Kidney glomerular epithelial cell (primary cell): ENCODE measurements at regions not wholly inside any gene's neighbourhood (a gene's known extent, or its start where the extent isn't known, plus 50 kb on each side); places are given as distances from the start of the nearest gene placed in this dataset.
"Not testable (repeated sequence)": the region's sequence is repeated elsewhere in the genome, so short reads cannot be mapped to it uniquely, and the experiment has no call there.

Experiments used
- DNase-seq: peaks from one replicate; lab custom pipeline; 2025; lab: John Stamatoyannopoulos, UW

DNA sequence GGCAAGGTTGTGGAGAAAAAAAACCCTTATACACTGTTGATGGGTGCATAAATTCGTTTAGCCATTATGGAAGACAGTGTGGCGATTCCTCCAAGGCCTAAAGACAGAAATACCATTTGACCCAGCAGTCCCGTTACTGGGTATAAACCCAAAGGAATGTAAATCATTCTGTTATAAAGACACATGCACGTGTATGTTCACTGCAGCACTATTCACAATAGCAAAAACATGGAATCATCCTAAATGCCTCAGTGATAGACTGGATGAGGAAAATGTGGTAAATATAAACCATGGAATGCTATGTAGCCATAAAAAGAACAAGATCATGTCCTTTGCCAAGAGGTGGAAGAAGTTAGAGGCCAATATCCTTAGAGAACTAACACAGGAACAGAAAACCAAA, 119.9 kb upstream of the PRR16 start:
- DNase-seq = no peak

DNA sequence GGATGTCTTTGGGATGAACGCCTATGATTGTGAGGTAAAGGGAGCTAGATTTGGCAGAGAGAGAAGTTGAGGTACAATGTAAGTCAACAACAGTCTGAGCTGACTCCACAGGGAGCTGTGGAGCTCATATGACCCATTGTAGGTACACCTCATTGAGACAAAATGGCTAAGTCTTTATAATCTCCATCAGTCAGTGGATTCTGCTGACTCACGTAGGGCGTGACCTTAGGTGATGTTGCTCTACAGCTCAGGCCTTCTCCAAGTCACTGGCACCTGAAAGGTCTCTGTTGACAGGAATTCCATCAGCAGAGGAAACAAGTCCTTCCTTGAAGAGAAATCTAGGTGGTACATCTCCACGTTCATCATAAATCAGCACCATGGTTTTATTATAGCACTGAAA, 118.2 kb upstream of the PRR16 start:
- DNase-seq = no peak

DNA sequence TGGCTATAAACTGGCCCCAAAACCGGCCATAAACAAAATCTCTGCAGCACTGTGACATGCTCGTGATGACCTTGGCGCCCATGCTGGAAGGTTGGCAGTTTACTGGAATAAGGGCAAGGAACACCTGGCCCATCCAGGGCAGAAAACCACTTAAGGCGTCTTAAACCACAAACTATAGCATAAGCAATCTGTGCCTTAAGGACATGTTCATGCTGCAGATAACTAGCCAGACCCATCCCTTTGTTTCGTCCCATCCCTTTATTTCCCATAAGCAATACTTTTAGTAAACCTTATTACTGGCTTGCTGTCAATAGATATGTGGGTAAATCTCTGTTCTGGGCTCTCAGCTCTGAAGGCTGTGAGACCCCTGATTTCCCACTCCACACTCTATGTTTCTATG, 113.0 kb upstream of the PRR16 start:
- not testable (repeated sequence) for DNase-seq

DNA sequence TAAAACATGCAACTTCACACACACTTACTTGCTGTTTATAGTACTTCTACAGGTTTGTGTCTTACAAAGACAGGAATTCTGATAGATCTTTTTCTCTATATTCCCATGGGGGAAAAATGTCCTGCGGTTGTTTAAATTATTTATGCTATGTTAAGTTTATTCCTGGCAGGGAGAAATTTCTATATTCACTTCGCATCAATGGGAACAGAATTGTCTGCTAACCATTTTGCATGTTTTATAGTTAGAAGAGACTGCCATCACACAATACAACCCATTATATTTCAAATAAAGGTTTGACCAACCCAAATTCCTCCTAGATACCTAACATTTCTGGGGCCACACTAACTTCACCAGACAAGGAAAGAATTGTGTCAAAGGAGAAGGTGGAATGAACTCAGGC, 110.0 kb upstream of the PRR16 start:
- no peak for DNase-seq

DNA sequence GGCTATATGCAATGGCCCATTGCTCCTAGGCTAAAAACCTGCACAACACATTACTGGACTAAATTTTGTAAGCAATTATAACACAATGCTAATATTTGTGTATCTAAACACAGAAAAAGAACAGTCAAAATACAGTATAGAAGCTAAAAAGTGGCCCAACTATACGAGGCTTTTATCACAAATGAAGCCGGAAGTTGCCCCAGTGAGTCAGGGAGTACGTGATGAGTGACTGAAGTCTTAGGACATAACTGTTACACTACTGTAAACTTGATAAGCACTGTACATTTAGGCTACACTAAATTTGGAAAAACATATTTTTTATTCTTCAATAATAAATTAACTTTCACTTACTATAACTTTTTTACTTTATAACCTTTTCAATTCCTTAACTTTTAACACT, 105.2 kb upstream of the PRR16 start:
- no peak for DNase-seq

DNA sequence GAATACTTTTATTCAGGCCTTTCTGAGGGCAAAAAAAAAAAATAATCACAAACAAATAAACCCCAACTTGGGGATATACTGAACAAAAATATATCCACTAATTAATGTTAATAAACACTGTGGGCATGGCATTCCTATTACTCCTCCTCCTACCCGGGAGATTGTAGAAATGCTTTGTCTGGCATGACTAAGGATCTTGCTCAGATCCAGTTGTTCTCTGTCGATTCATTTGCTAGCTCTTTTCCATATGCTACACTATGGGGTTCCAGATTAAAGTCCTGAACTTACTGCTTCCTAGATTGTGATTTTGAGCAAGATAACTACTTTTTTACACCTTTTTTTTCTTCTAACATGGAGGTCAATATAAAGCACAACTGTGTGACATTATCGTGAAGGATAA, 102.2 kb upstream of the PRR16 start:
- DNase-seq = no peak

DNA sequence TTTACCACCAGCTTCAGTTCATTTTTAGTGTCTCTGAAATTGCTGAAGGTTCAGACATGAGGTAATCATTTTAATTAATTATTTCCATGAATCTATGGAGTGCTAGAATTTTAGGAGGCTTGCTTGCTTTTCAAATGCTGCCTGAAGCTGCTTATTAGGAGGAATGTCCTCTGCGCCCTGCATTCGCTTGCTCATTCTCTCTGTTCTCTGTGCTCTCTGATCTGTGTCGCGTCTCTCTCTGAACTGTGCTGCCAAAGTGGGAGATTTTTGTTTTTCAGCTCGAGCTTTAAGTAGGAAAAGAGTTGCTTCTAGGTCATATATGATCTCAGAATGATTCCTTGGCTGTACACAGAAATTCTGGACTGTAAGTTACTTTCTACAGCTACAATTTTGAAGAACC, 101.7 kb upstream of the PRR16 start:
- no peak for DNase-seq

DNA sequence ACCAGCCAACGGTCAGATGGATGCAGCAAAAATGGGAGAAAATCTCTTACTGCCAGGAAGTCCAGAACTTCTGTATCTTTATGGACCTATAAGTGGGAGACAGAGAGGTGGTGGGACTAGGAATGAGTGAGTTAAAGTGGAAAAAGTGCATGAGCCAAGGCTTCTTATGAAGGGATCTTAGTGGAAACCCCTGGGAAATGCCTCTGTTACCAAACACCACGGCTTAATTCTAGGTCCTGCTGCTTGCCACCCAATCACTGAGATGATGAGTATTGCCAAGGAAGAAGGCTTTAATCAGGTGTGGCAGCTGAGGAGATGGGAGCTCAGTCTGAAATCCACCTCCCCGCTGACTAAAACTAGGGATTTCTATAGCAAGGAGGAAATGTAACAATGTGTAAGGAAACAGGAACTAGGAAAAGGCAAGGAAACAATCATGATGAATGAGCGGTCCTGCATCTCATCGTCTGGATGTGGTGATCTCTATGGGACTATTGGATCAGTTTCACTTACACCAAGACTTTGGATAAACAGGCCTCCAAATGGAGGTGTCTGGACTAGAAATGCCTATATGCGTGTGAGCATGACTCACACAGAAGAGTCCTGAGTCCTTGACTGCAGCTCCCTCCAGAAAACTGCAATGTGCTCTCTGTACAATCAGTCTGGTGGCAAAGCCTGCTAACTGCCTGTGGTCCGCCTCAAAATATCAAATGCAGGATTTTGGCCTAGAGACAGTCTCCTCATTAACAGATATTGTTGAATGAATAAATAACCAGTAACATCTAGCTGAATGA, 98.2 kb upstream of the PRR16 start:
- no peak for DNase-seq

DNA sequence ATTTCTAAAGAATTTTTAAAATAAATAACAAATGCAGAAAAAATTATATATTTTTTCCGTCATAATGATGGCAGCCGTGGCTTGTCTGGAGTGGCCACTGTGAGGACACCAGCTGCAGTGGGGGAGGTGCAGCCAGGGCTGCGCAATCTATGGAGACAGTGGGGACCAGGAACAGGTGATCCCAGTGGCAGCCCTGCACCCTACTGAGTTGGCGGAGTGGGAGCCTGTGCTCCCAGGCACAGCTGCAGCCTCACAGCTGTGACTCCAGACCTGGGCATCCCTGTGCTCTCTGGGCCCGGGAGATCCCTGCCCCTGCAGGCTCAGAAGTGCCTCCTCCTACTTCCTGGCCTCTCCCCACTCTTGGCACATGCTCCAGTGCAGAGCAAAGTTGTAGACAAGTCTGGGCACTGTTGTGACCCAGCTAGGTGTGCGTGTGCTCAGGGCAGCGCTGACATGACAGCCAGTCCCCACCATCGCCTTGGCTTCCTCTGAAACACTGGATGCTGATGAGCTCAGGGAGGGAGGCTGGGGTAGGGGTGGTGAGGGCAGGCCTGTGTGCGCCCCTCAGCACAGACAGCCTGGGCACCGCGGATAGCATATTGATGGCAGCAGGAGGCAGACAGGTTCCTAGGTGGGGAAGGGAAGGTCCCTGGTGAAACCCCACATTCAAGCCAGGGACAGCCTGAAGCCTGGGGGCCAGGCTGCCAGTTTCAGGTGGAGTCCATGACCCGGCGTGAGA, 96.0 kb upstream of the PRR16 start:
- DNase-seq = no peak

DNA sequence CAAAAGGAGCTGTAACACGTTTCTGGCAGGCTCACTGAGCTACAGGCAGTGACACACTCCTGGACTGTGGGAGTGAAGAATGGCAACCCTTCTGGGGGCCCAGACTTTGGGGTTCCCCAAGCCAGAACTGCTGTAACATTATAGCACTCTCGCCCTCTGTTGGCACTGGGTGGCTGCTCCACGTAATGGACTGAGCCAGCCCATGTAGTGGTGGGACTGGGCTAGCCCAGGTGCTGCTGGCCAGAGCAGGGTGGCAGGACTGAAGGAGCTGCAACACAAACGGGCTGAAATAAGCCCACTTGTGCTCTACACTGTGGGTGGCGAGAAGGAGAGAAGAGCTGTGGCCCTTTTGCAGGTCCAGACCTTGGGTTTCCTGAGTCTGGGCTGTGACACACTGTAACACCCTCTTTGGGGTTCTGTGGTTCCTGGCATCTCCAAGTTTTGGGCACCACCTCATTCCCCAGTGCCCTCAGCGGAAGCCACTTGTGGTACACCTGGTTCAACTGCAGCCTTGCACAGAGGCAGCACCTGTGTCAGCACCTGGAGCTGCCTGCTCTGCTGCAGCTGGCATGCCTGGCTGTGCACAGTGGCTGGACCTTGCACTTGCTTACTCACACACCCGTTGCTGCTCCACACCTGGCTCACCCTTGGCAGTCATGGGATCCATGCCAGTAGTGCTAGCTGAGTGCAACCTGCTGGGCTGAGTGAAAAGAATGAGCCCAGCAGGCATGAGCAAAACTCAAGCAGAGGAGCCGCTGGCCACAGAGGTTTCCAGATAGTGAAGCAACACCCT, 95.0 kb upstream of the PRR16 start:
- no peak for DNase-seq

DNA sequence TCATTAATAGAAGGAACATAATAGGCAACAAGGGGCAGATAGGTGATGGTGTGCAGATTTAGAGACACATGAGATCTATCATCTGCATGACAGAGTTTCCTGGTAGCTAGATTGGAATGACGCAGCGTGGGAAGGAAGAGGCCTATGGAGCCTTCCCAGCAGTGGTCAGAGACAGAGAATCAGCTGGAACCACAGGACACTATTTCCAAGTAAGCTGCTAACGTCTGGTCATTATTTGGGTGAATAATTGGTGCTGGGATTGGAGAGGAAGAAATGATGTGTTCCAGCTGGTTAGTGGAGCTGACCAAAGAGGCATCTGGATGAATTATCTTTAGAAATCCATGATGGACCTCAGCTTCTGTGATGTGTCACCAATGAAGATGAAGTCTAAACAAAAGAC, 91.2 kb upstream of the PRR16 start:
- DNase-seq = no peak

DNA sequence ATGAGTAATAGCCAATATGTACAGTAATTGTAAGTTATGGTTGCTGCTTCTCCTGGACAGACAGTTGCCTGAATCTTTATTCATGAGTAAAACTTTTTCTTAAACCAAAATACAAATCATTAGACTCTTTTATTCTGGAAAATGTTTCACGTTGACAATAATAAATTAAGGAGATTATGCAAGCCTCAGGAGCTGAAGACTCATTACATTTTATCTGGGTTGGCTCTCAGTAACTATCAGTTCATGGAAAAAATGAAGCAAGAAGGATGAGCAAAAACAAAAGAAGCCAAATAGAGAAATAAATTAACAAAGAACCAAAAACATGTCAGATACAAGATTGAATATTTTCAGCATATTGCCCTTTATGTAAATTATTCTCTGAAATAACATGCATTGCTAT, 88.9 kb upstream of the PRR16 start:
- no peak for DNase-seq

DNA sequence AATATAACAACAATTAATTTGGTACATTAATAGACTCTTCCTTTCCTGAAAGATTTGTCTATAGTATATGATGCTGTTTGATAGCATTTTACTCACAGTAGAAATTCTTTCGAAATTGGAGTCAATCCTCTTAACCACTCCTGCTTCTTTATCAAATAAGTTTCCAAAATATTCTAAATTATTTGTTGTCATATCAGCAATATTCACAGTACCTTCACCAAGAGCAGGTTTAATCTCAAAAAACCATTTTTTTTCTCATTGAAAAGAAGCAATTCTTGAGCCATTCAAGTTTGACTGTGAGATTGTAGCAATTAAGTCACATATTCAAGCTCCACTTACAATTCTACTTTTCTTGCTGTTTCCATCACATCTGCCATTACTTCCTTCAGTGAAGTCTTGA, 83.5 kb upstream of the PRR16 start:
- no peak for DNase-seq

DNA sequence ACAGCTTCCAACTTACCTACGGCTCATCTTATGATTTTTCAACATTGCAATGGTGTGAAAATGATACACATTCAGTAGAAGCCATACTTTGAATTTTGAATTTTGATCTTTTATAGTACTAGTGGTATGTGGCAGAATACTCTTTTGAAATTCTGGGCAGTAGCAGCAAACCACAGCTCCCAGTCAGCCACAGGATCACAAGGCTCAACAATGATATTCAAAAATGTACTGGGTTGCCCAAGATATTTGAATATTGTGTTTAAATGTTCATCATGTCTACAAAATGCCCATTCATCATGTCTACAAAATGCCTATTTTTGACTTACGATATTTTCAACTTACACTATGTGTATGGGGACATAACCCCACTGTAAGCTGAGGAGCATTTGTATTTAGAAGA, 81.3 kb upstream of the PRR16 start:
- DNase-seq = no peak

DNA sequence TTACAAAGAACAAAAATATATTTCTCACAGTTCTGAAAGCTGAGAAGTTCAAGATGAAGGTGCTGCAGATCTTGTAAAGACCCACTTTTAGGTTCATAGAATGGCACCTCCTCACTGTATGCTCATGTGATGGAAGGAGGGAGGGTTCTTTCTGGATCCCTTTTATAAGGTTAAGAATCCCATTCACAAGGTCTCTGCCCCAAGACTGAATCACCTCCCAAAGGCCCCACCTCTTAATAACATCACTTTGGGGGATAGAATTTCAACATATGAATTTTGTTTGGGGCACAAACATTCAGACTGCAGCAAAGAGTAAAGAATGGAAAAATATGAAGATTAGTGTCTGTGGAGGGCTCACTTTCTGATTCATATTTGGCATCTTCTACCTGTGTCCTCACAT, 77.1 kb upstream of the PRR16 start:
- DNase-seq = no peak

DNA sequence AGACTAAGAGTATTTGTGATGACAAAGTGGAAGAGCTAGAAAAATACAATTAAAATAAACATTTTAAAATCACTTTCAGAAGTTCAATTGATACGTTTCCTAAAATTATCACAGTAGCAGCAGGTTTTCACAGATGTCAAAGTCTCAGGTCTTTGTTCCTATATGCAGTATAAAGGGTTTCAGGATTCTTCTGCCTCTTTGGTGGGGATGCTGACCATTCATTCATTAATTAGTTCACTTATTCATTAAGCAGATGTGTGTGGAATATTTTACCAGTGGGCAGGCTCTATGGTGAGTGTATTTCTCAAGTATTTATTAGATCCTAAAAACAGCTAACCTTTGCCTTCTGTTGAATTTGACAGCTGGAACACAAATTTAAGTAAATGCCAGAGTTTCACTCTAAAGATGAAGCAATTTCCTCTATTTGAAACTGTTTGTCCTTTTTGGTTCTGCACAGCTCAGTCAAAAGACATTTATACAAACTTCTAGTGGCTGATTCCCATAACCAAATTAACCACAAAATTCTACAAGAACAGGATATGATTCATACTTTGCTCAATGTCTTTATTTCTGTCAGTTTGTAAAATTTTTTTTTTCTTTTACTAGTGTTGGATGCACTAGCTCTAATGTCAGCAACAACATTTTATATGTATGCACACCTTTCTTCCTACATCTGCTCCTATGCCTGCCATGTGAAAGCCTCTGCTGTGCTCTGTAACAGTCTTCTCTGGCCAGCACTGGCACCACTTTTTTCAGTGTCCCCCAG, 75.9 kb upstream of the PRR16 start:
- DNase-seq = peak; percentile 50

DNA sequence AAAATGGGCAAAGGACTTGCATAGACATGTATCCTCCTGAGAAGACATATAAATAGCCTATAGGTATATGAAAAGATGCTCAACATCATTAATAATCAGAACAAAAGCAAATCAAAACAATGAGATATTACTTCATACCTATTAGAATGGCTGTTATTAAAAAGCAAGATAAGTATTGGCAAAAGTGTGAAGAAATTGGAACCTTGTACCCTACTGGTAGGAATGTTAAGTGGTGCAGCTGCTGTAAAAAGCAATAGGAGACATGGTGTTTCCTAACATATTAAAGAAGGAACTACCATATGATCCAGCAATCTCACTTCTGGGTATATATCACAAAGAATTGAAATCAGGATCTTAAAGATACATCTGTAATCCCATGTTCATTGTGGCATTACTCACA, 69.8 kb upstream of the PRR16 start:
- DNase-seq = no peak

DNA sequence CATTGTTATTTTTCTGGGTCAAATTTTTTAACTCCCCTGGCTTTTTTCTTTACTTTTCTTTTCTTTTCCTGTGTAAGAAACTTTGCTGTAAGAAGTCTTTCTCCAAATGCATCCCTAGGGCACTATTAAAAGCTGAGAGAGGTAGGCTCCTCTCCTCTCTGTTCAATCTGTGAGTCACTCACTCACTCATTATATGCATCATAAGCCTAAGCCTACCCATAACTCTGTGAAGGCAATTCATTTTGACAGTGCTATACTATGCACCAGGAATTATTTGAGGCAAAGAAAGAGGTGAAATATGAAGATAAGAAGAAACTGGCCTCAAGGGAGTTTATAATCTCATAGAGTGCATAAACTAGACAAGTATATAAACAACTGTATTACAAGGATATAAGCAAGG, 67.9 kb upstream of the PRR16 start:
- no peak for DNase-seq

DNA sequence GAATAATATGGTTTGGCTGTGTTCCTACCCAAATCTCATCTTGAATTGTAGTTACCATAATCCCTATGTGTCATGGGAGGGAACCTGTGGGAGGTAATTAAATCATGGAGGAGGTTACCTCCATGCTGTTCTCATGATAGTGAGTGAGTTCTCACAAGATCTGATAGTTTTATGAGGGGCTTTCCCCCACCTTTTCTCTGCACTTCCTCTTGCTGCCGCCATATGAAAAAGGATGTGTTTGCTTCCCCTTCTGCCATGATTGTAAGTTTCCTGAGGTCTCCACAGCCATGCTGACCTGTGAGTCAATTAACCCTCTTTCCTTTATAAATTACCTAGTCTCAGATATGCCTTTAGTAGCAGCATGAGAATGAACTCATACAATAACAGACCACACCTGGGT, 63.7 kb upstream of the PRR16 start:
- no peak for DNase-seq

DNA sequence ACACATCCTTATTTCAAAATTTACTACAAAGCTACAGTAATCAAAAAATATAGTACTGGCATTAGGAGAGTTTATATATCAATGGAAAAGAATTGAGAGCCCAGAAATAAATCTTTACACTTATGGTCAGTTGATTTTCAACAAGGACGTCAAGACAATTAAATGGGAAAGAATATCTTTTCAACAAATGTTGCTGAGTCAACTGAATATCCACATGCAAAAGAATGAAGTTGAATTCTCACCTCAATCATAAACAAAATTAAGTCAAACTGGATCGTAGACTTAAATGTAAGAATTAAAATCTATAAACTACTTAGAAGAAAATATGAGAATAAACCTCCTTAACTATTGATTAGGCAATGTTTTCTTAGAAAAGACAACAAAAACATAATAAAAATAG, 61.5 kb upstream of the PRR16 start:
- no peak for DNase-seq

DNA sequence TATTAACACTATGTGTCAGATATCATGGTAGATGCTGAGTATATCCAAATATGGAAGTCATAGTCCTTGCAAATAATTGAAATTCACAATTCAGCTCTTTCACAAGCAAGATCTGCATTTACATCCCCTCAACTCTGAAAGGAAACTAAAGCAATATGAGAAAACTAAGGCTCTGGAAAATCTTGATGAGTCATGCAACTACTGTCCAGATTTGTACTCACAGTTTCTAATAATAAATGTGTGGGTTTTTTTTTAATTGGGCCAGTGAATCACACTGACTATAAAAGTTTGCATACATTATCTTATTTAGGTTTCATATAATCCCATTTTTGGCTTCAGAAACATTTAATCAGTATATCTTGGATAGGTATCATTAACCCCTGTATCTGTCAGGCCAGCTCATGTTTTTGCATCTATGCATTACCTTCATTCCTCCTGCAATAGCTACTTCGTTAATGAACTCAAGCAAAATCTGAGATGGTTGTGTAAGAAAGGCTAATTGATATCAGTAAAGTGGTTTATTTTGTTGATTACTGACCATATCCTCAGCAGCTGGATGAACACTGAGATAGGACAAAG, 58.7 kb upstream of the PRR16 start:
- peak; percentile 41 for DNase-seq

DNA sequence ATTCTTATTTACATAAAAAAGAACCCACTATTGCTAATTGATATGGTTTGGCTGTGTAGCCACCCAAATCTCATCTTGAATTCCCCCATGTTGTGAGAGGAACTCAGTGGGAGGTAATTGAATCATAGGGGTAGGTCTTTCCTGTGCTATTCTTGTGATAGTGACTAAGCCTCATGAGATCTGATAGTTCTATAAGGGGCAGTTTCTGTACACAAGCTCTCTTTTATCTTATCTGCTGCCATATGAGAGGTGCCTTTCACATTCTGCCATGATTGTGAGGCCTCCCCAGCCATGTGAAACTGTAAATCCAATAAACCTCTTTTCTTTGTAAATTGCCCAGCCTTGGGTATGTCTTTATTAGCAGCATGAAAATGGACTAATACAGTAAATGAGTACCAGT, 58.2 kb upstream of the PRR16 start:
- DNase-seq = peak; percentile 35
